HG03139 (cell line): ENCODE measurements at regions not wholly inside any gene's neighbourhood (a gene's known extent, or its start where the extent isn't known, plus 50 kb on each side); places are given as distances from the start of the nearest gene placed in this dataset.

ENCODE experiments used
- ATAC-seq: cut with Tn5 transposase; IDR thresholded peaks from one replicate; pipeline ENCODE4 v1.9.1; 2021; ENCODE audit not compliant: unreplicated experiment

GRCh38 chr11:24298146-24298545, 198.7 kb upstream of the LUZP2 start:
- no peak for ATAC-seq

DNA sequence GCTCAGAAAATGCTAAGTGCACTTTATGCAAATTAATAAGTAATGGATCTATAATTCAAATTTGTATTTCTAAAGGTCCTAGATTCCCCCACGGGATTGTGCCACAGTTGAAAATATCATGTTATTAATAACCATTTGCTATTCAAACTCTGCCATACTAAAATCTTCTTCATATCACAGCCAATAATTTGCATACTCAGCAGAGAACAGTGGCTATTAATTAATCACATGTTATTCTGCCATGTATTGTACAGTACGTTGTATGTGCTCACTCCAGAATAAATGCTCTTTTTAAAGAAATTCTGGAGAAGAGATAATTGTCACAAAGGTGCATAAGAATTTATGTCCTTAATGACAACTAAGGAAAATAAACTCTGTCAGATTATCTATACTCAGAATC, 184.9 kb upstream of the LUZP2 start:
- ATAC-seq: no peak

DNA sequence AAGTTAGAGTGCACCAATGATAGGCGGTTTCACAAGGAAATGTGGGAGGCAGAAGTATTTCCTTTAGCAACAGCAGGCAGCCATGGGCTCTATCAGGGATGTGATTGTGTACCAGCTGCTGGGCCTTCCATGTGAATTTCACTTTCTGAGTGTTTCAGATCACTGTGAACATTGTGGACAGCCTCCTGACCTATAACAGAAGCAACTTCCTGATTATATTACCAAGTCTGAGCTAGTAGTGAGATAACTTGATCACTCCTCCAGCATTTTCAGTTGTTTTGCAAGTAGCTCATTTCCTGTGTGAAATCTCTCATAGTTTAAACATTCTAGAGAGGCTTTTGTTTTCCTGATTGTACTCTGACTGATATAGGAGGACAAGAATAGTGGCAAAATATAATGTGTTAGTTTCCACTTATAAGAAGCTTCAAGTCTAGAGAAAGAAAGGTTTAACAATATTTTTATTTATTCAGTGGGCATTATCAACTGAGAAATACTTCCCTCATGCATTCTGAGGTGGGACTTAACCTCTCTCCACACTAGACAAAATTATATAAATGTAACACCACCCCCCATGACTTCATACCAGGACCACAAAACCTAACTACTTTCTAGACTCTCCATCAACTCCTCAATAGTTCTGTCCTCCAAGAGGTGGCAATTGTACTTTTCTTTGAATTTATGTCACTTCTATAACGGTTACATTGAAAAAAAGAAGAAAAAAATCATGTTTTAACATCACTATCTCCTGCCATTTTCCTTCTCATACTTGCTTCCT, 184.2 kb upstream of the LUZP2 start:
- no peak for ATAC-seq

DNA sequence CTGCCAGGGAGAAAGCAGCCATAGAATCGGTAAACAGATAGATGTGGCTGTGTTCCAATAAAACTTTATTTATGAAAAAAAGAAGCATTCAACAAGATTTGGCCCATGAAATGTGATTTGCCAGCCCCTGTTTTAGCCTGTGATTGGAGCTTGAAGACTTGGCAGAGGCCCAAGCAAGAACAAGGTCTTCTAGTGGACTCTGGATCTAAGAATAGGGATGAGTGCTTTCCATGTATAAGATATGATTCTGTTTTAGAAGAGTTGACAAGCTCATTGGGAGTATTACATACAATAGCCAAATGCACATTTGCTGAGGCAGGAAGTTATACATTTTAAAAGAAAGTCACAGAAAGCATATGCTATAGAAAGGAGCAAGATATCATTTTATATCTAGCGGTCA, 175.6 kb upstream of the LUZP2 start:
- ATAC-seq: no peak

DNA sequence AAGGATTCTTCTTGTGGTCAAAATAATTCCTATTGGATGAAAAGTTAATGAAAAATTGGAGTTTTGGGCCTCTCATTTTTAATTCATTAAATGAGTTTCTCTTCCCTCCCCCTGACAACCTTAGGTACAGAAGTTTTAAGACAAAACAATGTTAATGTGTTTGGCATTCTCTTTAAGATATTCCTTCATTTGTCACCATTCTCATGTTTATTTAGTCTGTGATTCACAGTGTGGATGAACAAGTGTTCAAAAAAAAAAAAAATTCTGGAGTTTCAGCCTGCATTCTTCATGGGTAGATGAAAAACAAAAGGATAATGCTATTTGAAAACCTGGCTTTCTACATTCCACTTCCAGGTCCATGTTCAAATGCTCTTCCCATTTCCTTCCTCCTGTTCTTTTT, 172.6 kb upstream of the LUZP2 start:
- no peak for ATAC-seq

DNA sequence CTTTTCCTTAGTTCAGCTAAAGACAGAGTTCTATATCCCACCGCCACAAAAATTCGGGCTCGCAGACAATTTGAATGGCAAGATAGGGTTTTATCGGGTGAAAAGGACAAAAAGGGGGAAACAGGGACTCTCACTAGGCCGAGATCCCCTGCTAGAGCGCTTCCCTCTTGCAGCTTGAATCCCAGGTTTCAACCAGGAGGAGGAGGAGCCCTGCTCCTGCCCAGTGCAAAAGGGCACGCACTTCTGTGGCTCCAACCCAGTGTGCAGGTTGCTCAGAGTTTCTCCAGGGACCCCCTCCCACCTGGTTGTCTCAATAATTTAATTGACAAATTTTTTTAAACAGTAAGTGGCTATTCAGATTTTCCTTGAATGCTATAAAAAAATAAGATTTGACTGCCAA, 152.6 kb upstream of the LUZP2 start:
- ATAC-seq: no peak

DNA sequence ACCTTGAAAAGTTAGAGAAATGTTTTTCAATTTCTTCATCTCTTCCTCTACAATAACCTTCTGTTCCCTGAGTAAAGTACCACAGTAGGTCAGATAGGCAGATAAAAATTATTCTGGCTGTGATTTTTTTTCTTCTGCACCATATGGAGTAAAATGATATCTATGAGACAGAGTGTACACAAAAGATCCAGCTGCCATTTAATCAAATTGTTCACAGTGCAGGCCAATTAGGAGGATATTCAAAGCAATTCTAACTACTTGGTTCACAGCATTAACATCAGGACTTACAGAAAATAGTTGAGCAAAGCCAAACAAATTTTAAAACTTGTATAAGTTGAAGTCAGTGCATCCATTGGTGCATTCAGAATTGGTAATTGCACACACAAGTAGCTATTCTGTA, 147.9 kb upstream of the LUZP2 start:
- ATAC-seq: no peak

DNA sequence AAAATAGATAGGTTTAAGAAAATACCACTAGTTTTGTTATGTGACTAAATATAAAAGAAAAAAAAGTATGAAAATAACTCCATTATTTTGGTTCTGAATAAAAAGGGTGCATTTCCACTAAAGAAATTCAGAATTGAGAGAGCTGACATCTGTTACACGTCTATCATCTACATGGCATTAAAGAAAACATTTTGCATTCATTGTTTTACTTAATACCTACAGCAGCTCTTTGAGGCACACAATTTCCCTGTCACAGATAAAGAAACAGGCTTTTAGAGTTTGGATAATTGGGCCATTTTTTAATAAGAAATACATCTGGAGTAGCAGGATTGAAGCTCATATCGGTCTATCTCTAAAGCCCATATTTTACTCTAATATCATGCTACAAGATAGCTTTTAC, 145.7 kb upstream of the LUZP2 start:
- ATAC-seq: no peak

GRCh38 chr11:24356501-24356900, 140.4 kb upstream of the LUZP2 start:
- no peak for ATAC-seq

DNA sequence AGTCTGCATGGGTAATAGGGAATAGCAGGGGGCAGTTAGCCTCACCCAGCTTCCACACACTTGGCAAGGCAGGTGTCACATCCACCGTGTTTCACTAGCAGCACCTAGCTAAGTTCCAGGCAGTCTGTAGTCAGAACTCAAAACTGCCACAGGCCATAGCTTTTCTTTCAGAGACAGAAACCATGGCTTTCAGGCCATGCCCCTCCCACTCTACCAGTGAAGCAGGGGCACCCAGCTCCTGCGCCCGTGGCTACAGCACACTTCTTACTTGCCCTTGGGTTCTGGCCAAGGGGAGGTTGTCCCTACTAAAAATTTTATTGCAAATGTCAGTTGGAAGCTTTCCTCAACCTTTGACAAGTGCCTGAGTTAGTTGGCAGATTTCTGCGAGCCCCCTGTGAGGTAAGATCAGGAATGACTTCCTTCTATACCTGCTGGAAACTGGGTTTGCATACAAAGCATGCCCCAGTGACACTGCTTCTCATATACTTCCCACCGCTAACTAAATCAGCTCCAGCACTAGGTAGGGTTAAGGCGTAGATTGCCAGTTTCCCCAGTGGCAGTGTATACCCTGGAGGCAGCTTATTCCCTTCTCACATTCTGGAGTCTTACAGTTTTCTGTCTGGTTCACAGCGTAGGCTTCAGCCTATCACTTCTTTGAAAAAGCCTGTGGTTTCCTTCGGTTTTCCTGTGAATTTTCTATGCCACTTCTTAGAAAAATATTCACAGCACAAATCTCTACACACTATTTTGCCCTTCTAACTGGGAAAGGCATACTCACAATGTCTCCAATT, 139.0 kb upstream of the LUZP2 start:
- ATAC-seq: no peak

GRCh38 chr11:24372491-24372890, 124.4 kb upstream of the LUZP2 start:
- no peak for ATAC-seq

GRCh38 chr11:24373516-24373915, 123.3 kb upstream of the LUZP2 start:
- no peak for ATAC-seq

DNA sequence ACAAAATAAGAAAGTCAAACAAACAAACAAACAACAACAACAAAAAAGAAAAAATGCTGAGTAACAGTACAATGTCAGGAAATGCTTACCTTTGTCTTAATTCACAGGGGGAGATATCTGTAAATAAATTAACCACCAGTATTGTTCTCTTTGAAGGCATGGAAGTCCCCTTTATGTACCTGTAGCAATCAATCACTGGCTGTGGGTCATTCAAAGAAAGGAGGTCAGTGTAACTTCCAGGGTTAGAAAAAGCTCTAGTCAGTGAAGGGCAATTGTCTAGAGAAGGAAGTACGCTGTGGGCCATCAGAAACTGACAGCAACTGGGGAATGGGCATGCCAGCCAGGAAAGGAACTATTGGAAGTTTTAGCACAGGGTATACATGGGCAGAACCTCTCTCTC, 121.5 kb upstream of the LUZP2 start:
- no peak for ATAC-seq

DNA sequence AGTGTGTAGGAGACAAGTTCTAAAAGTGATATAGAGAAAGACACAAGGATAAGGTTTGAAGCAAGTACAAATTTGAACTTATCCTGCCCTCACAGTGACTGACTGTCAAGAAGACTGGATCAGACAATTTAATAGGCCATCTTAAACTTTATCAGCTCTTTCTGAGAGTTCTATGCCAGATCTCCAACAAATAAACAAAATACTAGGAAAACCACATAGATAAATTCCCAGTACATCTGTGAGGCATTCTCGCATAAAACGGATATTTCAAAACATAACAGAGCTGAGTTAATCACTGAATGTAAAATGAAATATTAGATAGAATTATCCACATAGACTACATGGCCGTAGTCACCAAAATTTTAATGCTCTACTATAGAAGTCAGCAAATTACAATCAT, 120.9 kb upstream of the LUZP2 start:
- no peak for ATAC-seq

DNA sequence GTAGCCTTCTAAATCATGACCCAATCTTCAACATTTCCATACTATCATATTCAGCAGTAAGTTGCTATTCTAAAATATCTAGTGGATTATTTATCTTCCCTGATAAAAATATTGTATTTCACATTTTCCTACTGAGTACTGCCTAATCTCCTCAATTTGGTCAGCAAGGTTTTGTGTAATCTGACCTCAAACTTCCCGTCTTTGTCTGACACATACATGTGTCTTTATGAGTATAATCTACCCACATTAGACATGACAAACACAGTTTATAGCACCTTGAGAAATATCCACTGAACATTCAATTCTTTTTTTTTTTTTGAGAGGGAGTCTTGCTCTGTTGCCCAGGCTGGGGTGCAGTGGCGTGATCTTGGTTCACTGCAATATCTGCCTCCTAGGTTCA, 113.7 kb upstream of the LUZP2 start:
- no peak for ATAC-seq

DNA sequence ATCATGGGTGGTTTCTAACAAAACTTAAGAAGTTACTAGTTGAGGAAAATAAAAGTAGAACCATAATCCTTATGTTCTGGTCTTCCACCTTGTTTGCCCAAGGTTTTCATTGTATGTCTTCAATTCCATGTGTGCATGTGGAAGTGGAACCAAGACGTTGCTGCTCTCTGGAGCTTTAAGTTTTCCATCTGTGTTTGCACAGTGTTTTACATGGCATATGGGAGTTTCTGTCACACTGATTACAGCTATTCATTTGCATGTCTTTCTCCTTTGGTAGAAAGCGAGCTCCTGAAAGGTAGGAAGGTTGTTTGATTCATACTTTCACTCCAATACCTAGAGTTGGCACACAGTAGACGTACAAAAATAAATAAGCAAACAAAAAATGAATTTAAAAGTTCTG, 112.6 kb upstream of the LUZP2 start:
- no peak for ATAC-seq

GRCh38 chr11:24386546-24387397, 110.1 kb upstream of the LUZP2 start:
- no peak for ATAC-seq

DNA sequence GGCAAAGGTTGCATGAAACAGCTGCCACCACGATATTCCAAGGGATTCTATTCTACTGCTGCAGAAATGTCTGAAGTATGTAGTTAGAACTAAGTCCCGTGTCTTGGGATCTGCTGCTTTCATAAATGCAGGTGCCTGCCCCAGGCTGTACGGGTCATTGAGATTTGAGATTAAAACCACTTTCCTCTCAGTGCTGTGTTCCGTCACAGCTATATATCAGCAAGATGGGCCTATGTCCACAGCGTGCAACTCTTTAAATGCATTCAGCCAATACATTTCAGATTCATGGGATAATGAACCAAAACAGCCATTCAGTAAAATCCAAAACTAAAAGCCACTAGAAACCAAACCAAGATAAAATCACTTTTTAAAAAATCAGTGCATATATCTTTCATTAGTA, 107.3 kb upstream of the LUZP2 start:
- ATAC-seq: no peak

DNA sequence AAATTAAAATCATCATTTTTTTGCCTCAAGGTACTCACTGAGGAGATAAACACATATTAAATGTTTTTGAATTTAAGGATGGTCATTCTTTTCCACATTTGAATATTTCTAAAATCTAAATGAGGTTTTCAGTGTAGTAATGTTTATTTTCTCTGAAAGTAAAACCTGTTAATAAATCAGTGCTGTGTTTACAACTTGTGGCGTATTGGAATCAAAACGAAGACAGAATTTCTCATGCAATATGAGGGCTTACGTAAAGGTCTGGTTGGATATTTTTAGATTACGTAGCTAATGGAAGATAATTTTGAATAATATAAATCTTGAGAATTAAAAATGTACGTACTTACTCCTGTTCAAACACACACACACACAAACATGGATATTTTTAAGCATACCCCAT, 106.8 kb upstream of the LUZP2 start:
- no peak for ATAC-seq

- ATAC-seq: no peak
Observed at GRCh38 chr11:24390762-24391161, 106.1 kb upstream of the LUZP2 start.

DNA sequence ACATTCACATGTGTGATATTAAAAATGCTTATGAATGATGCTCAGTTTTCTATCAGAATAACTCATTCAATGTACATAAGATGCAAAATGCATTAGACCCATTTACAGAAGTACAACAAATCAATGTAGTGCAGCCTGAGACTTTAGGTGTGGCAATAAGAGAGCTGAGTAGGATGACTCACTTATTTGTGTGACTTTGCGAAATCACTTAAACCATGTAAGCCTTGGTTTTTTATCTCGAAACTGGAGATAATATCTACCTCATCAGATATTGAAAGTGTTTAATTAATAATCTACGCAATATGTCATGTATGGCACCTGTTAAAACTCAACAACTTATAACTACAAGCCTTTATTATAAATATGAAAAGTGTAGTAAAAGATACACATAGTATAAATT, 105.7 kb upstream of the LUZP2 start:
- ATAC-seq: no peak
